Pulmonary artery endothelial cell (primary cell): ENCODE measurements at regions not wholly inside any gene's neighbourhood (a gene's known extent, or its start where the extent isn't known, plus 50 kb on each side); places are given as distances from the start of the nearest gene placed in this dataset.
A peak's percentile ranks its signal among the peaks of the same experiment; 100 is the strongest.

Experiments used
- DNase-seq: peaks from one replicate; pipeline ENCODE4 v3.0.0-alpha.2; 2011; ENCODE audit warnings: low read depth, low spot score

DNA sequence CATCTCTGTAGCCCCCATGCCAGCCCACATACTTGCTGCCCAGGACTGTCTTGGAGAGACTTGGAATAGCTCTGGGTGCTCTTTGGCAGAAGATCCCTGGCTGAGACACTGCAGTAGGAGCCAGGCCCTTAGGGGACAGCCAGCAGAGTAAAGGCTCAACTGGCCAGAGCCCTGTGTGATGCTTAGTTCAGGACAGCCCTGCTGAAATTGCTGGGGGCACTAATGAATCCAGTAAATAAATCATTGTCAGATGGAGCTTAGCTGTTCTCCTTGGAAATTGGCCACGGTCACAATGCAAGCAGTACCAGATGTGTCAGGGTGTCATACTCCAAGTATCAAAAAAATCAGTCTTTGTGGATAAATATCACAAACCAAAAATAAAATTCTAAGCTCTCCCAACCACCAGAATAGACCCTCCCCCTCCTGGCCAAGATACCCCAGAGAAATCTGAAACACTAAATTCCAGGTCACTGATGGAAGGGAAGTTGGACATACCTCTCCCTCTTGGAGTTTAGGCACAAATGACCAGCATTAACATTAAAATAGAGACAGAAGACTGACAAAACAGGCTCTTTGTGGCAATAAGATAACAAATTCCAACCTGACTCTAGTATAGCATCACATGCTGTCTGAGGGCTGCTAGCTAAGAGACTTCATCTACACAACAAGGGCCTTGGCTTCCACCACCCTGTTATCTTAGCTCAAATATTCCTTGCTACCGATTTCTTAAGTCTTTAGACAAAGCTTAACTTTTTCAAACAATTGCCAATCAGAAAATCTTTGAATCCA, 83.2 kb upstream of the DNAH14 start:
- DNase-seq: no peak

- no peak for DNase-seq
Measured at GRCh38 chr1:224850446-224850845, 79.0 kb upstream of the DNAH14 start.

- DNase-seq: peak; percentile 10
Measured at GRCh38 chr1:224851210-224851847, 78.1 kb upstream of the DNAH14 start.

DNA sequence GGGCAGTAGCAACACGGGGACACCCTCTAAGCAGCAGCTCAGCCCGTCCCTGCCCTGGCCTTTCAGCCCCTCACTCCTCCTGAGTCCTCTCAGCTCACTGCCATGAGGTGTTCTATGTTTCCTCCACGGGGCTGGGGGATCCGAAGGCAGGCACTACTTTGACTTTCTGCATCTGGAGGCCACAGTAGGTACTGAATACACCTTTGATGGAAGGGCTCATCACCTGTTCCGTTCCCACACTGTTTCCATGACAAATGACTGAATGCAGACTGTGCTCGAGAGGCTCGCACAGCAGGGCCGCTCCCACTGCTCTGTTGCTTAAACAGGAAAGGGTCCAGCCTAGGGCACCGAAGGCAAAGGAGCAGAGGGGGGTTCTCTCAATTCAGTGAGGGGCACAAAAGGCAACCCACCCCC, 77.6 kb upstream of the DNAH14 start:
- DNase-seq: no peak

DNA sequence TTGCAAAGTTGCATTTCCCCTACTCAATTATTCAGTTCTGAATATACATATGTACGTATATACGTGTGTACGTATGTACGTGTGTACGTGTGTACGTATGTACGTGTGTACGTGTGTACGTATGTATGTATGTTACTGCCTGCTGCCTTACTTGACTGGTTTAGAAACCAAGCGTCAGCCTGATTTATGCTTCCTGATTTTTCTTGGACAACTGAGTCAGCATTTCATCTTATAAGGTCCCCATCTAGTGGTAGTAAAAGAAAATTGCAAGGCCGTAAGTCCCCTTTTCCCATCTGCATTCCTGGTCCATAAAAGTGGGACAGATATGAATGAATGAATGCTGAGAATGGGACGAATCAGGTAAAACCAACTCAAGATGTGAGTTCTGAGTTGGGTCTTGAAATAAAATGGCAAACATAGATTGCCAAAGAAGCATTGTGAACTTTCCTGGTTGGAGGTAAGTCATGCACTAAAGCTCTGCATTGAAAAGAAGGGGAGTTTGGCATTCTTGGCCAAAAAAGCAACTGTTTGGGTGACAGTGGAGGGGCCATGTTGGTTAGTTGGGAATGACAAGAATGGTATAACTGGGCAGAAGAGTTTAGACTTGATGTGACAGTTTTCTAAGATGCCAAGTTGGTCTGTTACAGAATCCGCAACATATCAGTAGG, 76.4 kb upstream of the DNAH14 start:
- DNase-seq: peak; percentile 26

- no peak for DNase-seq
Measured at GRCh38 chr1:224856973-224857372, 72.5 kb upstream of the DNAH14 start.

GRCh38 chr1:224859651-224860050, 69.8 kb upstream of the DNAH14 start:
- DNase-seq: no peak

DNA sequence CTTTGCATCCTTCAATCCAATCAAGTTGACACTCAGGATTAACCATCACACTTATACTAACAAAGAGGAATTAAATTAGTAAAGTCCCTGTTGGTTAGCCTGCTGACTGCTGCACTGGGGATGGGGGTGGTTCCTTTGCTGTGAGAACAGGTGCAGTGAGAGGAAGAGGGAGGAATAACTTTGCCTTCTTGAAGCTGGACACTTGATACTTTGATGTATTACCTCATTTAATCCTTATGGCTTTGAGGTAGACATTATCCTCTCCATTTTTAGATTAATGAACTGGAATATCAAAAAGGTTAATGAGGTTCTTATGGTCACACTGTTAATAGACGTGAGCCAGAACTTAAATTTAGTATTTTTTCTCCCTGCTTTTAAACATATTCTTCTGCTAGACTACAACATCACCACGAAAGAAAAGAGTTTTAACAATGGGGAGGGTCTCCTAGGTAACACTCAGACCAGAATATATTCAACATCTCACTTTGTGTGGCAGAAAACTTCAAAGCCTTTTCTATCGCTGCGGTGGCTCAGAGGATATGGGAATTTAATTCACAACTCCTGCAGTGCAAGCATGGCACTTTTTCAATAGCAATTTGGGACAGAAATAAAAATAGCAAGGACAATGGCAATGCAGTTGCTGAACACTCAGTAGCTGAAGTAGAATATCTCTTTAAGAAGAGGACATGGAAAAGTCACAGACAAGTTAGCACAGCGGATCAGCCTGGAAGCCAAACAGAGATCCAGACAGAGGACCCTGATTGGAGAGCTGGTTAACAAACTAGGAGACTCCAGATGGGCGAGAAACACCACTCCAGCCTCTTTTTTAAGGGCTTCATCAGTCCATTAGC, 68.8 kb upstream of the DNAH14 start:
- no peak for DNase-seq

DNA sequence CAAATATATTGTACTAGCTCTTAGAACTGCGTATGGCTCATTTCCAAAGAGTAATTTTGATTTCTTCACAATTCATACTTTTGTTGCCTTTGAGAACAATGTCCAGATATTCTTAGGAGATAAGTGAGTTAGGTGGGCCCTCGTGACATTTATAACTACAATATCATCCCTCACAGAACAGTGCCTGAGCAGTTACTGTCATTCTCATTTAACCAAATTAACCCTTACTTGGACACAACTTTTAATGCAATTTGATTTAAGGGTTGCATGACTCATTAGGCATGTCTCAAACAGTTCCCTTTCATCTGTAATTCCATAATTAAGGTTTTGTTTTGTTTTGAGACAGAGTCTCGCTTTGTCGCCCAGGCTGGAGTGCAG, 68.1 kb upstream of the DNAH14 start:
- DNase-seq: no peak

DNA sequence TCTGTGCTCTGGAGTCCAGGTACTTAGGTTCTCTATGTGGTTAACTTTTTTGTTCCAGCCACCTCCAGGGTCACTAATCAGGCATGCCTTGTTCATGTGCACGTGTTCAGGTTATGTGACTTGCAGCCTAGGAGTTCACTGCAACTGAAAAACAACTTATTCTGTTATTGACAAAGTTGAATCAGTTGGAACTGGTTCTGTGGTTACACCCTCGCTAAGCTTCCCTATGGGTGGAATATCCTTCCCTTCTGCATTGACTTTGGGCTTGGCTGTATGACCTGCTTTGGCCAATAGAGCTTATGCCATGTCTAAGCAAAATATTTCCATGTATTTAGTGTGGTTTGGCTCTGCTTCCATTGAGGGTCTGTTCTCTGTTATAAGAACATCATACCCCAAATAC, 66.0 kb upstream of the DNAH14 start:
- DNase-seq: no peak

- DNase-seq: no peak
Measured at GRCh38 chr1:224864006-224864405, 65.5 kb upstream of the DNAH14 start.

DNA sequence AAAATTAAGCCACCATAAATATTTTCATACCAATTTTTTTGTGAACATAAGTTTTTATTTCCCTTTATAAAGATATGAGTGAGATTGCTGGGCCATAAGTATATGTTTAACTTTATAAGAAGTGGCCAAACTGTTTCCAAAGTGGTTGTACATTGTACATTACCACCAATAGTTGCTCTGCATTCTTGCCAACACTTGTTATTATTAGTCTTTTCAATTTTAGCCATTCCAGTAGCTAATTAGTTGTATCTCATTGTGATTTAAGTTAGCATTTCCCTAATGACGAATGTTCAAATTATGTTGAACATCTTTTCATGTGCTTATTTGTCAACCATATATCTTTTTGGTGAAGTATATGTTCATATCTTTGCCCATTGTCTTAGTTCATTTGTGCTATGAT, 64.0 kb upstream of the DNAH14 start:
- no peak for DNase-seq

- no peak for DNase-seq
Measured at GRCh38 chr1:224866940-224867339, 62.5 kb upstream of the DNAH14 start.

DNA sequence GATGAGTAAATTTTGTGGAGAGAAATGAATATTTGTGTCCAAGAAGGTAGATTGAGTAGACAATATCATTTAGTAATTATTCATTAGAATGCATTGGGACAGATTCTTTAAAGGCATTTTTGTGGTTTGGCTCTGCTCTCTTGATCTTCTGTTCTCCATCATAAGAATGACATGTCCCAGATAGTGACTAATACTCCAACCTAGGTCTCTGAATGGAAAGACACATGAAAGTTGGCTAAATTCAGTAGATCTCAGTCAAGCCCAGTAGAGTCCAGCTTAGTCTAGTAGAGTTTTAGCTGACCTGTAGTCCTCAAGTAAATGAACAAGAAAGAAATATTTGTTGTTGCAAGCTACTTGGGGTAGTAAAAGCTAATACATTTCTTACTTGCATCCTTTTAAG, 61.8 kb upstream of the DNAH14 start:
- no peak for DNase-seq

DNA sequence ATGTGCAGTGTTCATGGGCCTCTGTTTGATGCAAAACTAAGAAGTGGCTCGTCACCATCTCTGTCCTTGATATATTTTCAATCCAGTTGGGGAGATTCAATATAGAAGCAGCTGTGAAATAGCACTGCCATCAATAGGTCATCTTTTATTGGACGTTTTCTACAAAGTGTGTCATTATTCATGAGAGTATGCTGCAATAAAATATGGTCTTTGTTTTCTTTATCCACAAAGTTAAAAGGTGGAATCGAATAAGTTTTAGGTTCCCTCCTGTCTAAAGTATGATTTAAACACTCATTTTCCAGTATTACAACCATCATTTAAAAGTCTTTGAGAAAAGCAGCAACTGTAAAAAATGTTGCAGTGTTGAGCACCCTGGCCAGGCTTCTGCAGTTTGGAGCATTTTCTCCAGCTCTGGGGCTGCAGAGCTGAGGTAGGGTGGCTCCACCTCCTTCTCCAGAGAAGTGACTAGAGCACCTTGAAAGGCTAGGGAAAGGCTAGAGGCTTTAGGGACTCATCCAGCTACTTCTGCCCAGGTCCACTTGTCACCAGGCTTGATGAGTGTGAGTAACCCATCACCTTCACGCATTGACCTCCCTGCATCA, 56.5 kb upstream of the DNAH14 start:
- no peak for DNase-seq

DNA sequence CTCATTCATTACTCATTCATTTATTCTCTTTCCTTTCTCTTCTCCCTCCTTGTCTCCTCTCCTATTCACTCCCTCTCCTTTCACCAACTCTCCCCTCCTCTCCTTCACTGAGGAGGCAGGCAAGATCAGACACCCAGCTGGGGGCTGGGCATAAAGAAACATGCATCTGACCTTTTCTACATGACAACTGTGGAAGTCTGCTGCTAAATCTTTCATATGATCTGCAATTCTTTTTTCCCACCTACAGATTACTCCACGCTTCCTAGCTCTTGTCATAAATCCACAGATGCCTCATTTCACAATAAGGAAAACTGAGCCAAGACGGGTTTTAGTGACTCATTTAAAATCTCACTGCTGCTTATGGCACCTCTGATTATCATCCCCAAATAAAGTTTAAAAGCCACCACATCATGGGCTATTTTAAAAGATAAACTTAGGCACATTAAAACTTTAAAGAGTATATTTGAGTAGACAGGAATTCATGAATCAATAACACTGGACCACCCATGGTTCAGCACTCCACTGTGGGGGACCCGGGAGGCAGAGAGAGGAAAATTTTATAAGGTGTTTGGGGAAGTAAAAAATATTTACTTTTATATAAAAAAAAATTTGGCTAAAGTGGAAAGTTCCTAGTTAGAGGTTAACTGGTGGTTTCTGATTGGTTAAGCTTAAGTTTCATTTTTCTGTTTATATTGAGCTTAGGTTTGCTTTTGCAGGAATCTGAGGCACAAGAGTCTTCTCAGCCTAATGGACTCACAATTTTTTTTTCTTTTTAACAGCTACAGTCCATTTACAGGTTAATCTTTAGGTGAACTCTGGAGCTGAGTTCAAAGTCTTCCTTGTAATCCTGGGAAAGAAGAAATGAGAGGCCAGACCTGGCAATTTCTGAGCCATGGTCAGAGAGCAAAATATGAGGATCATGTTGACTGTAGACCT, 55.8 kb upstream of the DNAH14 start:
- no peak for DNase-seq

DNA sequence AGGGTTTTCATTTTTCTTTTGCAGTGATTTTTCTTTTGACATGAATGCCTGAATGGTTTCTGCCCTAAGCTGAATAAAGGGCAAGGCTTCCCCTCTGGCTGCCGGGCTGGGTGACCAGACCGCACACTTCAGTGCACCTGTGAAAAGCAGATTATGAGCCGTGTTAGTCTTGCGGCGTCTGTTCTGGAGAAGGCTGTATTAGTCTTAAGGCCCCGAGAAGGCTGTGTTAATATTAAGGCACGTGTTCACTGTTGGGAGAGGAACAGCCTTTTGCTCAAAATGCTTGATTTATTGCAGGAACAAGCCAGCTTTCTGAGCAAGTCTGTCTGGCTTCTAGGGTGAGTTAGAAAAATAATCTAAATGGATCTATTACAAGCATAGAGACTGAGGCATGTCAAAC, 54.7 kb upstream of the DNAH14 start:
- DNase-seq: no peak

DNA sequence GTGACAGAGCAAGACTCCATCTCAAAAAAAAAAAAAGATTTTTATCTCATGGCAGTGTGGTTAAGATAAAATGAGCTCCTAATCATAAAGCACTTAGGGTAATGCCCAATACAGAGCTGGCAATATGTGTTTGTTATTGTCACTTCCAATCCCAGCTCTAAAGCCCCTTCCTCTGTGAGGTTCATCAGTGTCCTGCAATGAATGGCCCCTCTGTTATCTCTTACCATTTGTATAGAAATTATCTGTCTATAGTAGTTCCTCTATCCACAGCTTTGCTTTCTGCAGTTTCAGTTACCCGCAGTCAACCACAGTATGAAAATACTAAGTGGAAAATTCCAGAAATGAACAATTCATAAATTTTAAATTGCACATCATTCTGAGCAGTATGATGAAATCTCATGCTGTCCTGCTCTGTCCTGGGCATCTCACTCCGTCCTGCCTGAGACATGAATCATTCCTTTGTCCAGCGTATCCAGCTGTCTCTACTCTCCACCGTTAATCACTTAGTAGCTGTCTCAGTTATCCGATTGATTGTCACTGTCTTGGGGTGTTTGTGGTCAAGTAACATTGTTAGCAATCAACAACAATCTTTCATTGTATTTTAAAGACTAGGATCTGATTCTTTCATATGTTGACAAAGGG, 50.2 kb upstream of the DNAH14 start:
- DNase-seq: no peak
